OCI-LY1 (cell line): ENCODE measurements at regions not wholly inside any gene's neighbourhood (a gene's known extent, or its start where the extent isn't known, plus 50 kb on each side); places are given as distances from the start of the nearest gene placed in this dataset.

Experiments
- CTCF ChIP-seq: fragments of 200-600 bp; sonication (generic), shearing (Covaris generic); IDR thresholded peaks from 2 replicates; pipeline ENCODE4 v1.5.1; 2017; ENCODE audit warnings: mild to moderate bottlenecking, antibody characterized with exemption, low read length, moderate library complexity, mixed read lengths
- EZH2 ChIP-seq: fragments of 200-600 bp; sonication (generic), shearing (Covaris generic); IDR thresholded peaks from 2 replicates; pipeline ENCODE4 v1.8.0; 2017; ENCODE audit warnings: borderline replicate concordance, mixed run types, mild to moderate bottlenecking, antibody characterized with exemption, low read length, moderate library complexity, mixed read lengths

DNA sequence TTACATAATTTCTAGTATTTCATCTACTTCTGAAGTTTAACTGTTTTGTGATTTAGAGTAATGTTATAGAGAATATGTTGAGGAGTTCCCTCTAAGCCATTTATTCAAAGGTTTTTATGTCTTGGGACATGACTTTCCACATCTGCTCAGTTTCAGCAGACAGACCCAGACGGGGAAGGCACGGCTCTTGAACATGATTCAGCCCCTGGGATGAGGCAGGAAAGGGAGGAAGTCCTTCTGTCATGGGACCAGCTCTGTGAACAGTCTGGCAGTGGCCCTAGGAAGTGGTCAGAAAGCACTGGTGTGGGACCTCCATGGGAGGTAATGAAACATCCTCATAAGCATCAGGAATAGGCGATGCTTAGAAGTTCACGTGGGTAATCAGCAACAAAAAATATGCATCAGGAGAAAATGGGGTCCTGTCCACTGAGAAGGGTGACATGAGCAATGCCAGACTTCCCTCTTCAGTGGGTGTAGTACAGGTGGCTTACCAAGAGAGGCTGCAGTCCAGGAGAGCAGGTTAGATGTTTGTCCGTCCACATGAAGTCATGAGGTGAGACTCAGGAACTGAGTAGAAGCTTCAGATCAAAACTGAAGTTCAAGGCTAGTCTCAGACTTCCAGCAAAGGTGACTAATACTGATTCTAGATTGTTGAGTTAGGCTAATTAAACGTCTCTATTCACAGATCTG is 248.5 kb downstream of the IPO8 start:
- no peak for TF ChIP-seq CTCF
- no peak for TF ChIP-seq EZH2
